ENCODE measurements at regions not wholly inside any gene's neighbourhood (a gene's known extent, or its start where the extent isn't known, plus 50 kb on each side); places are given as distances from the start of the nearest gene placed in this dataset.

GRCh38 chr2:180184506-180184905, 177.4 kb upstream of the CWC22 start:
- TF ChIP-seq CTCF (IDR thresholded peaks at IDR 0.05; ENCODE audit: poor library complexity, severe bottlenecking) = no peak
- no peak for TF ChIP-seq EZH2 (IDR thresholded peaks at IDR 0.05; ENCODE audit: borderline replicate concordance, insufficient read depth, low read length, poor library complexity, severe bottlenecking)
- no peak for TF ChIP-seq REST (IDR thresholded peaks at IDR 0.05; ENCODE audit: borderline replicate concordance)
- no peak for TF ChIP-seq TAF1 (IDR thresholded peaks at IDR 0.05; ENCODE audit: low read depth)
- no peak for TF ChIP-seq POLR2AphosphoS5 (IDR thresholded peaks at IDR 0.05)
- no peak for TF ChIP-seq EP300 (conservative IDR thresholded peaks at IDR 0.05; ENCODE audit: poor library complexity, severe bottlenecking)
- TF ChIP-seq RAD21 (conservative IDR thresholded peaks at IDR 0.05) = no peak
- TF ChIP-seq MXI1 (conservative IDR thresholded peaks at IDR 0.05; ENCODE audit: poor library complexity, severe bottlenecking) = no peak
- no peak for TF ChIP-seq SMC3 (conservative IDR thresholded peaks at IDR 0.05; ENCODE audit: poor library complexity)

Data from neural cell (in vitro differentiated cells).